GM12891 (cell line): ENCODE measurements at regions not wholly inside any gene's neighbourhood (a gene's known extent, or its start where the extent isn't known, plus 50 kb on each side); places are given as distances from the start of the nearest gene placed in this dataset.

Experiments
- PAX5 ChIP-seq: IDR thresholded peaks from 2 replicates; pipeline ENCODE4 v1.6.1; 2011; ENCODE audit warnings: low read length, moderate library complexity, mild to moderate bottlenecking; ENCODE audit not compliant: insufficient read depth, severe bottlenecking
- POLR2A ChIP-seq: IDR thresholded peaks from 2 replicates; pipeline ENCODE4 v1.6.1; 2011; ENCODE audit warnings: low read depth, low read length, control low read depth
- POLR2AphosphoS5 ChIP-seq: IDR thresholded peaks from 2 replicates; pipeline ENCODE4 v1.6.1; 2011; ENCODE audit warnings: low read depth, low read length, control low read depth
- POU2F2 ChIP-seq: IDR thresholded peaks from 2 replicates; pipeline ENCODE4 v1.6.1; 2011; ENCODE audit warnings: low read depth, mild to moderate bottlenecking, control low read depth, low read length, moderate library complexity
- SPI1 ChIP-seq: IDR thresholded peaks from 2 replicates; pipeline ENCODE4 v1.6.1; 2011; ENCODE audit warnings: low read depth, low read length, control low read depth
- TAF1 ChIP-seq: IDR thresholded peaks from 2 replicates; pipeline ENCODE4 v1.6.1; 2011; ENCODE audit warnings: low read depth, low read length, control low read depth

DNA sequence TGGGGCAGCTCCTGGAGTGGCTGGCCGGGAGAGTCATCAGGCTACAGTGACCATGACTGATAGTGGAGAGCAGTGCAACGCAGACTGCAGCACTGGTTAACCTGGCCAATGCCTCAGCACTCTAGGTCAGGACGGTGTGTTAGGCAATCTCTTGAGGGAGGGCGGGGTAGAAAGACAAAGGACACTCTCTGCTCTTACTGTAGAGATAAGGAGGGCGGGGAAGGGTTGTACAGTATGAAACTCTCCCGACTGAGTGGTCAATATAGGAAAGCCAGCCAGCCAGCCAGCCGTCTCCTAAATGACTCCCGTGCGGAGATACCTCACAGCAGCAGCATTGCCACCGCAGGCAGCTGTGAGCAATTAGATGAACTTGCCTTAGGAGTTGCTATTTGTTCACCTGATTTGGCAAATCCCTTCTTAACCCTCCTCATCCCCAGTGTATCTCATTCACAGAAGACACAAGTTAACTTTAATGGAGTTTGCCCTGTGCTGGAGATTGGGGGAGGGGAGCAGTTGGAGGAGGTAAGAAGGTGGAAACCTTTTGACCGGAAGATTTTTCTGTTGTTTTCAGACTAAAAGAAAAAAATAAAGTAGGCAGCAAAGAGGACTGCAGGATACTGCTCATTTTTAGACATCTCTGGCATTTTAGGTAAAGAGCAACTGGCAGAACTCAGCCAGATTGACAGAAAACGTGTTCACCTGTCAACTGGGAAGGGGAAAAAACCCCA, 330.5 kb downstream of the HNRNPD start:
- TF ChIP-seq POLR2A (no peak), POLR2AphosphoS5 (no peak), TAF1 (no peak), SPI1 (no peak), PAX5 (no peak), POU2F2 (no peak)
